SK-N-SH (cell line): ENCODE measurements at regions not wholly inside any gene's neighbourhood (a gene's known extent, or its start where the extent isn't known, plus 50 kb on each side); places are given as distances from the start of the nearest gene placed in this dataset.

Experiments
- CTCF ChIA-PET: fragments of 300-600, 350-600 bp; formaldehyde crosslinking; extraction: SDS; loops from one replicate; lab custom pipeline; 2021; lab: Yijun Ruan, JAX
- POLR2A ChIA-PET: fragments of 350-600 bp; sonication (Branson Sonifier 250); formaldehyde crosslinking; extraction: SDS; loops from one replicate; lab custom pipeline; 2020; ENCODE audit warnings: antibody characterized with exemption, inconsistent platforms; lab: Yijun Ruan, JAX
- DNase-seq: peaks from one replicate; pipeline ENCODE4 v3.0.0; 2012
- H2AFZ ChIP-seq: fragments of 200-600 bp; sonication (generic); 2 replicates; pipeline ENCODE4 v1.8.1; 2016; ENCODE audit warnings: antibody characterized with exemption, mild to moderate bottlenecking, low read depth
- H3F3A ChIP-seq: fragments of 200-600 bp; sonication (generic); replicated peaks from 2 replicates; pipeline ENCODE3; 2016; ENCODE audit warnings: antibody characterized with exemption, mild to moderate bottlenecking; ENCODE audit not compliant: insufficient read depth
- H3K27ac ChIP-seq, 2 experiments: fragments of 200-500 bp in 1 of 2; fragments of 200-600 bp in 1 of 2; sonication (Bioruptor generic) in 1 of 2; sonication (generic), shearing (Covaris generic) in 1 of 2; 2 replicates each; pipeline versions ENCODE4 v1.5.1 to v1.6.1; 2014 to 2016; ENCODE audit warnings: low read depth in 2 of 2, inconsistent platforms in 1 of 2, low read length in 1 of 2, mild to moderate bottlenecking in 1 of 2, mixed read lengths in 1 of 2
- H3K27me3 ChIP-seq: fragments of 200-600 bp; sonication (generic), shearing (Covaris generic); 2 replicates; pipeline ENCODE4 v1.6.1; 2016; ENCODE audit warnings: mixed run types; ENCODE audit not compliant: insufficient read depth
- H3K36me3 ChIP-seq, 2 experiments: fragments of 200-500 bp in 1 of 2; fragments of 200-600 bp in 1 of 2; sonication (Bioruptor generic) in 1 of 2; sonication (generic) in 1 of 2; replicated peaks in 1 of 2; 2 replicates each; pipeline versions ENCODE3 to v1.5.1; 2014 to 2016; ENCODE audit warnings: low read length in 1 of 2, mild to moderate bottlenecking in 1 of 2; ENCODE audit not compliant: insufficient read depth in 2 of 2, control insufficient read depth in 1 of 2
- H3K4me1 ChIP-seq, 2 experiments: fragments of 200-500 bp in 1 of 2; fragments of 200-600 bp in 1 of 2; sonication (Bioruptor generic) in 1 of 2; sonication (generic), shearing (Covaris generic) in 1 of 2; 2 replicates each; pipeline versions ENCODE4 v1.5.1 to v1.6.1; 2014 to 2016; ENCODE audit warnings: low read depth in 1 of 2, low read length in 1 of 2, mixed run types in 1 of 2; ENCODE audit not compliant: insufficient read depth in 2 of 2, control insufficient read depth in 1 of 2
- H3K4me2 ChIP-seq: fragments of 200-600 bp; sonication (generic), shearing (Covaris generic); 2 replicates; pipeline ENCODE4 v1.6.1; 2017; ENCODE audit warnings: mixed run types
- H3K4me3 ChIP-seq, 2 experiments: fragments of 200-500 bp in 1 of 2; fragments of 200-600 bp in 1 of 2; sonication (Bioruptor generic) in 1 of 2; sonication (generic), shearing (Covaris generic) in 1 of 2; 2 replicates each; pipeline versions ENCODE4 v1.5.1 to v1.8.1; 2014 to 2016; ENCODE audit warnings: low read depth in 2 of 2, inconsistent platforms in 1 of 2, low read length in 1 of 2, mild to moderate bottlenecking in 1 of 2, mixed read lengths in 1 of 2, moderate library complexity in 1 of 2
- H3K79me2 ChIP-seq: fragments of 200-600 bp; sonication (generic); 2 replicates; pipeline ENCODE4 v1.8.1; 2017; ENCODE audit warnings: mild to moderate bottlenecking; ENCODE audit not compliant: insufficient read depth
- H3K9ac ChIP-seq: fragments of 200-600 bp; sonication (generic); 2 replicates; pipeline ENCODE4 v1.6.1; 2017; ENCODE audit warnings: mixed run types
- H3K9me2 ChIP-seq: fragments of 200-600 bp; sonication (generic); 2 replicates; pipeline ENCODE4 v1.6.1; 2017; ENCODE audit warnings: mixed run types
- H3K9me3 ChIP-seq: fragments of 200-600 bp; sonication (generic); 2 replicates; pipeline ENCODE4 v1.6.1; 2017; ENCODE audit warnings: mixed run types, mild to moderate bottlenecking, moderate library complexity
- H4K20me1 ChIP-seq: fragments of 200-600 bp; sonication (generic); 2 replicates; pipeline ENCODE4 v1.6.1; 2017; ENCODE audit warnings: mild to moderate bottlenecking, mixed run types; ENCODE audit not compliant: insufficient read depth
- CHD2 ChIP-seq: fragments of 150-350 bp; IDR thresholded peaks from 2 replicates; pipeline ENCODE4 v1.6.1; 2018; ENCODE audit warnings: low read length; ENCODE audit not compliant: partially characterized antibody
- EP300 ChIP-seq, 2 experiments: IDR thresholded peaks; 2 replicates each; pipeline versions ENCODE4 v1.4.0 to v1.6.1; 2012; ENCODE audit warnings: borderline replicate concordance in 1 of 2, low read depth in 1 of 2, low read length in 1 of 2
- FOXJ3 ChIP-seq: sonication (generic); formaldehyde crosslinking; IDR thresholded peaks from 2 replicates; pipeline ENCODE4 v1.5.1; 2020; ENCODE audit warnings: mild to moderate bottlenecking, missing genetic modification reagents
- GABPA ChIP-seq: IDR thresholded peaks from 2 replicates; pipeline ENCODE4 v1.4.0; 2012; ENCODE audit warnings: low read depth, mild to moderate bottlenecking
- GATA2 ChIP-seq: sonication (generic); formaldehyde crosslinking; IDR thresholded peaks from 2 replicates; pipeline ENCODE4 v1.5.0; 2020; ENCODE audit warnings: mild to moderate bottlenecking, missing genetic modification reagents
- JUND ChIP-seq: IDR thresholded peaks from 2 replicates; pipeline ENCODE4 v1.4.0; 2012
- MXI1 ChIP-seq: IDR thresholded peaks from 2 replicates; pipeline ENCODE4 v1.6.1; 2012; ENCODE audit warnings: mild to moderate bottlenecking, low read depth, low read length, improper control_type of control experiment
- RAD21 ChIP-seq: IDR thresholded peaks from 2 replicates; pipeline ENCODE4 v1.6.1; 2012; ENCODE audit warnings: mild to moderate bottlenecking, low read length
- RCOR1 ChIP-seq: fragments of 150-350 bp; IDR thresholded peaks from 2 replicates; pipeline ENCODE4 v1.6.1; 2017; ENCODE audit warnings: antibody characterized with exemption, low read length
- SIN3A ChIP-seq: IDR thresholded peaks from 2 replicates; pipeline ENCODE4 v1.6.1; 2012; ENCODE audit warnings: low read depth, mild to moderate bottlenecking, low read length, moderate library complexity, borderline replicate concordance
- SMC3 ChIP-seq: IDR thresholded peaks from 2 replicates; pipeline ENCODE4 v1.6.1; 2012; ENCODE audit warnings: low read depth, low read length, improper control_type of control experiment
- TAF1 ChIP-seq: IDR thresholded peaks from 2 replicates; pipeline ENCODE4 v1.6.1; 2012; ENCODE audit warnings: low read depth, mild to moderate bottlenecking, low read length, moderate library complexity, borderline replicate concordance
- TEAD4 ChIP-seq: IDR thresholded peaks from 2 replicates; pipeline ENCODE4 v1.4.0; 2012; ENCODE audit warnings: mild to moderate bottlenecking, borderline replicate concordance; ENCODE audit not compliant: insufficient read depth
- WGBS: methylation state at CpG from one replicate; pipeline ENCODE4 v1.1.6; 2017; ENCODE audit warnings: low lambda C conversion rate; 5-methylcytosine and 5-hydroxymethylcytosine counted together
- TF ChIP-seq, protein P1 (sequence below): fragments of 200-600 bp; sonication (generic); IDR thresholded peaks from 2 replicates; pipeline ENCODE4 v1.6.1; 2017; ENCODE audit warnings: antibody characterized with exemption, mild to moderate bottlenecking, moderate library complexity
- TF ChIP-seq, protein P2 (sequence below): IDR thresholded peaks from 2 replicates; pipeline ENCODE4; 2012
- TF ChIP-seq, protein P3 (sequence below): IDR thresholded peaks from 2 replicates; pipeline ENCODE4 v1.4.0; 2012; ENCODE audit warnings: low read depth, borderline replicate concordance

DNA sequence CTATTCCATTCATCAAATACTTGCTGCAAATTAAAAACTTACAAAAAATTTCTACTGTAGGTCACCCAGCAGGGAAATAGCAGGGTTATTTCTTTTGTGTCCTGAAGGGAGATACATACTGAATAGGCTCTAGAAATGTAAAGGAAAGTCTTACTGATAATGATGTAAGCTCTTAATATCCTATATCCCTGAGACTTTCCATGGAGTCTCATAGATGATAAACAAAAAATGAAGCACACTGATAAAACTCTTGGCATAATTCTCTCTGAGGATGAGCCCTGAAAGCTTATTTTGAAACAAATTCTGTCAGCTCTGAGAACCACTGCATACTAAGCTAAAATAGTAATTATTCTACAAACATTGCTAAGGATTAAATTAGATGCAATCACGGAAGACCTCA lies 819.6 kb upstream of the PTPRD start:
- Histone ChIP-seq H3K27ac (no peak overlapping the region), H3K79me2 (no peaks in the 10 kb centered on the region), H3K4me2 (no peak overlapping the region), H3K36me3 (no peaks in the 10 kb centered on the region), H3K4me3 (no peak overlapping the region), H2AFZ (no peak overlapping the region), H3K27me3 (no peaks in the 10 kb centered on the region), H3F3A (no peaks in the 10 kb centered on the region), H3K9me3 (no peaks in the 10 kb centered on the region), H3K9ac (no peak overlapping the region), H4K20me1 (no peaks in the 10 kb centered on the region), H3K9me2 (no peaks in the 10 kb centered on the region), H3K4me1 (no peaks in the 10 kb centered on the region)
- WGBS, result 0% methylated on average over 1 of the region's 1 CpG
- no peak for DNase-seq
- CTCF ChIA-PET, result no interaction called here
- POLR2A ChIA-PET, result no interaction called here
- no peak for TF ChIP-seq RAD21
- TF ChIP-seq JUND, result no peak
- no peak for TF ChIP-seq TAF1
- no peak for TF ChIP-seq MXI1
- no peak for TF ChIP-seq FOXJ3 (CRISPR knock-in tag)
- TF ChIP-seq, protein P1, sequence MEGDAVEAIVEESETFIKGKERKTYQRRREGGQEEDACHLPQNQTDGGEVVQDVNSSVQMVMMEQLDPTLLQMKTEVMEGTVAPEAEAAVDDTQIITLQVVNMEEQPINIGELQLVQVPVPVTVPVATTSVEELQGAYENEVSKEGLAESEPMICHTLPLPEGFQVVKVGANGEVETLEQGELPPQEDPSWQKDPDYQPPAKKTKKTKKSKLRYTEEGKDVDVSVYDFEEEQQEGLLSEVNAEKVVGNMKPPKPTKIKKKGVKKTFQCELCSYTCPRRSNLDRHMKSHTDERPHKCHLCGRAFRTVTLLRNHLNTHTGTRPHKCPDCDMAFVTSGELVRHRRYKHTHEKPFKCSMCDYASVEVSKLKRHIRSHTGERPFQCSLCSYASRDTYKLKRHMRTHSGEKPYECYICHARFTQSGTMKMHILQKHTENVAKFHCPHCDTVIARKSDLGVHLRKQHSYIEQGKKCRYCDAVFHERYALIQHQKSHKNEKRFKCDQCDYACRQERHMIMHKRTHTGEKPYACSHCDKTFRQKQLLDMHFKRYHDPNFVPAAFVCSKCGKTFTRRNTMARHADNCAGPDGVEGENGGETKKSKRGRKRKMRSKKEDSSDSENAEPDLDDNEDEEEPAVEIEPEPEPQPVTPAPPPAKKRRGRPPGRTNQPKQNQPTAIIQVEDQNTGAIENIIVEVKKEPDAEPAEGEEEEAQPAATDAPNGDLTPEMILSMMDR, result no peak
- TF ChIP-seq, protein P2, sequence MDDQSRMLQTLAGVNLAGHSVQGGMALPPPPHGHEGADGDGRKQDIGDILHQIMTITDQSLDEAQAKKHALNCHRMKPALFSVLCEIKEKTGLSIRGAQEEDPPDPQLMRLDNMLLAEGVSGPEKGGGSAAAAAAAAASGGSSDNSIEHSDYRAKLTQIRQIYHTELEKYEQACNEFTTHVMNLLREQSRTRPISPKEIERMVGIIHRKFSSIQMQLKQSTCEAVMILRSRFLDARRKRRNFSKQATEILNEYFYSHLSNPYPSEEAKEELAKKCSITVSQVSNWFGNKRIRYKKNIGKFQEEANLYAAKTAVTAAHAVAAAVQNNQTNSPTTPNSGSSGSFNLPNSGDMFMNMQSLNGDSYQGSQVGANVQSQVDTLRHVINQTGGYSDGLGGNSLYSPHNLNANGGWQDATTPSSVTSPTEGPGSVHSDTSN, result no peak
- TF ChIP-seq, protein P3, sequence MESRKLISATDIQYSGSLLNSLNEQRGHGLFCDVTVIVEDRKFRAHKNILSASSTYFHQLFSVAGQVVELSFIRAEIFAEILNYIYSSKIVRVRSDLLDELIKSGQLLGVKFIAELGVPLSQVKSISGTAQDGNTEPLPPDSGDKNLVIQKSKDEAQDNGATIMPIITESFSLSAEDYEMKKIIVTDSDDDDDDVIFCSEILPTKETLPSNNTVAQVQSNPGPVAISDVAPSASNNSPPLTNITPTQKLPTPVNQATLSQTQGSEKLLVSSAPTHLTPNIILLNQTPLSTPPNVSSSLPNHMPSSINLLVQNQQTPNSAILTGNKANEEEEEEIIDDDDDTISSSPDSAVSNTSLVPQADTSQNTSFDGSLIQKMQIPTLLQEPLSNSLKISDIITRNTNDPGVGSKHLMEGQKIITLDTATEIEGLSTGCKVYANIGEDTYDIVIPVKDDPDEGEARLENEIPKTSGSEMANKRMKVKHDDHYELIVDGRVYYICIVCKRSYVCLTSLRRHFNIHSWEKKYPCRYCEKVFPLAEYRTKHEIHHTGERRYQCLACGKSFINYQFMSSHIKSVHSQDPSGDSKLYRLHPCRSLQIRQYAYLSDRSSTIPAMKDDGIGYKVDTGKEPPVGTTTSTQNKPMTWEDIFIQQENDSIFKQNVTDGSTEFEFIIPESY, result no peak
- no peak for TF ChIP-seq SMC3
- no peak for TF ChIP-seq CHD2
- no peak for TF ChIP-seq GATA2 (CRISPR knock-in tag)
- no peak for TF ChIP-seq GABPA

DNA sequence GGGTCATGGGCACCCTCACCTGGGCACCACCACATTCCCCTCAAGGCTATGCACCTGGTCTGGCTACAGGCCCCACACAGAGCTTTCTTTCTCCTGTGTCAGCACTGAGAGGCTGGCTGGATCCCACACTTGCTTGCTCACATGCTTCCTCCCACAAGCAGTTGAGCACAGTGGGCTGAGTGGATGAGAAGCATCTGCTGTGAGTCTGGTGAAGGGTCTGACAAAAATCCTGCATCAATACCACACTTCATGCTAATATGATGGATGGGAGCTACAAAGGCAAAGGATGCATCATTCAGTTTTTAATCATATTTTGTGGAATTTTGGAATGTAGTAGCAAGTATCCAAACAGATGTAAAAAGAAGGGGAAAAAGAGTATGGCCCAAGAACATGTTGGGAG lies 830.8 kb upstream of the PTPRD start:
- H3K79me2 ChIP-seq, result no peaks in the 10 kb centered on the region
- no peaks in the 10 kb centered on the region for H4K20me1 ChIP-seq
- ChIA-PET POLR2A (no interaction called here), CTCF (no interaction called here)
- no peak overlapping the region for H3K4me2 ChIP-seq
- no peaks in the 10 kb centered on the region for H3K4me1 ChIP-seq
- TF ChIP-seq EP300 (IDR thresholded peaks at IDR 0.05; ENCODE audit: borderline replicate concordance in 1 of 2, low read depth in 1 of 2, low read length in 1 of 2), result no peak
- no peak for TF ChIP-seq RCOR1
- TF ChIP-seq TEAD4, result no peak
- no peak for TF ChIP-seq GABPA
- no peak for TF ChIP-seq SIN3A
- TF ChIP-seq, protein P2, result no peak
- no peaks in the 10 kb centered on the region for H3K36me3 ChIP-seq
- H2AFZ ChIP-seq, result no peak overlapping the region
- DNase-seq, result no peak
- no peak overlapping the region for H3K27ac ChIP-seq
- no peaks in the 10 kb centered on the region for H3K27me3 ChIP-seq
- H3K9me2 ChIP-seq, result no peaks in the 10 kb centered on the region
- no peaks in the 10 kb centered on the region for H3F3A ChIP-seq
- H3K4me3 ChIP-seq, result no peak overlapping the region
- no peak overlapping the region for H3K9ac ChIP-seq
- H3K9me3 ChIP-seq, result no peaks in the 10 kb centered on the region
